ENCODE measurements at regions not wholly inside any gene's neighbourhood (a gene's known extent, or its start where the extent isn't known, plus 50 kb on each side); places are given as distances from the start of the nearest gene placed in this dataset.

DNA sequence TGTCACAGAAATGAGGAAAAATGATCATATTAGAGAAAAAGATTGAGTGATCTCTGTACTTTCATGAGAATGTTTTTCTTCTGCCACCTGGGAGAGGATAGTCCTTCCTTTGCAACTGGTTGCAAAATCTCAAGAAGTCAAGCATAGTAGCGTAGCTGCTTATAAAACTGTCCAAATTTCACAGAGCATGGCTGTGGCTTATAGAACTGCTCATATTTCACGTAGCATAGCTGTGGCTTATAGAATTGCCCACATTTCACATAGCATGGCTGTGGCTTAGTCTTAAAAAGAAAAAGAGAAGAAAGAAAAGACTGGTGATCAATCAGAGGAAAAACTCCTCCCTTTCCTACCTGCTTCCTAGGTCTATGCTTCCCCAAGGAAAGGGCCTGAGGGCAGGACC, 329.5 kb downstream of the SIPA1L2 start:
- TF ChIP-seq POLR2A (IDR thresholded peaks at IDR 0.05; ENCODE audit: low read depth, low read length) (no peak), POLR2AphosphoS5 (IDR thresholded peaks at IDR 0.05; ENCODE audit: low read depth, low read length) (no peak), POU2F2 (IDR thresholded peaks at IDR 0.05; ENCODE audit: low read depth, low read length) (no peak), TAF1 (IDR thresholded peaks at IDR 0.05; ENCODE audit: low read depth, low read length) (no peak)
